Prostate gland (tissue), 2 donors: ENCODE measurements at regions not wholly inside any gene's neighbourhood (a gene's known extent, or its start where the extent isn't known, plus 50 kb on each side); places are given as distances from the start of the nearest gene placed in this dataset.

ENCODE experiments used
- CTCF ChIP-seq, 4 experiments: fragments of 200-600 bp in 2 of 4; fragments of 450-650 bp in 2 of 4; sonication (generic) in 2 of 4; IDR thresholded peaks; 1 replicate in 3 of 4; 2 replicates in 1 of 4; pipeline ENCODE4 v1.5.1; 2016 to 2019; ENCODE audit warnings: antibody characterized with exemption in 4 of 4, mild to moderate bottlenecking in 2 of 4, moderate library complexity in 2 of 4
- POLR2A ChIP-seq: fragments of 450-650 bp; IDR thresholded peaks from one replicate; pipeline ENCODE4 v1.6.1; 2016; ENCODE audit warnings: antibody characterized with exemption, mild to moderate bottlenecking
- POLR2AphosphoS5 ChIP-seq: sonication (generic); formaldehyde crosslinking; IDR thresholded peaks from one replicate; pipeline ENCODE4 v1.6.1; 2017; ENCODE audit warnings: antibody characterized with exemption

DNA sequence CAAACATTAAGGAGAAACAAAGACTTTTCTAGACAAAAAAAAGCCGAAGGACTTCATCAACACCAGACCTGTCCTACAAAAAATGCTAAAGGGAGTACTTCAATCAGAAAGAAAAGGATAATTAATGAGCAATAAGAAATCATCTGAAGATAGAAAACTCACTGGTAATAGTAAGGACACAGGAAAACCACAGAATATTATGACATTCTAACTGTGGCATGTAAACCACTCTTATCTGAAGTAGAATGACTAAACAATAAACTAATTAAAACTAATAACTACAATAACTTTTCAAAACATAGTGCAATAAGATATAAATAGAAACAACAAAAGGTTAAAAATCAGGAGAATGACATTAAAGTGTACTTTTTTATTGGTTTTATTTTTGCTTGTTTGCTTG lies 584.5 kb upstream of the CCDC54 start:
- TF ChIP-seq CTCF (IDR thresholded peaks at IDR 0.05) (no peak), POLR2A (no peak), POLR2AphosphoS5 (no peak)
